ENCODE measurements at regions not wholly inside any gene's neighbourhood (a gene's known extent, or its start where the extent isn't known, plus 50 kb on each side); places are given as distances from the start of the nearest gene placed in this dataset.

DNA sequence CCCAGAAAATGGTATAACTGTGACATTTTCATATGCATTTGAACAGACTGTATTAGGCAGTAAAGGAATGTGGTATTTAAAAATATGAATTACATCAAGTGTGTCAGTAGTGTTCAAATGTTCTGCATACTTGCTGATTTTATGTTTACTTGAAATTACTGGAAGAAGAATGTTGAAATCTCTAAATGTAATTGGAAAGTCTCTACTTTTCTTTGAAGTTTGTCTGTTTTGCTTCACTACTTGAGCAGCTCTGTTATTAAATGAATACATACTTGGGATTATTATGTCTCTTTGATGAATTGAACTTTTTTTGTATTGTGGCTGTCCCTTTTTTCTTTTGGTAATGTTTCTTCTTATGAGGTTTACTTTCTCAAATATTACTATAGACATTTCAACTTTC is 205.6 kb downstream of the TAF11L14 start:
- no peaks in the 10 kb centered on the region for H3K27me3 Mint-ChIP-seq (ENCODE audit: unreplicated experiment)
- H3K4me3 Mint-ChIP-seq (ENCODE audit: unreplicated experiment): no peak overlapping the region
- TF ChIP-seq, protein P1, sequence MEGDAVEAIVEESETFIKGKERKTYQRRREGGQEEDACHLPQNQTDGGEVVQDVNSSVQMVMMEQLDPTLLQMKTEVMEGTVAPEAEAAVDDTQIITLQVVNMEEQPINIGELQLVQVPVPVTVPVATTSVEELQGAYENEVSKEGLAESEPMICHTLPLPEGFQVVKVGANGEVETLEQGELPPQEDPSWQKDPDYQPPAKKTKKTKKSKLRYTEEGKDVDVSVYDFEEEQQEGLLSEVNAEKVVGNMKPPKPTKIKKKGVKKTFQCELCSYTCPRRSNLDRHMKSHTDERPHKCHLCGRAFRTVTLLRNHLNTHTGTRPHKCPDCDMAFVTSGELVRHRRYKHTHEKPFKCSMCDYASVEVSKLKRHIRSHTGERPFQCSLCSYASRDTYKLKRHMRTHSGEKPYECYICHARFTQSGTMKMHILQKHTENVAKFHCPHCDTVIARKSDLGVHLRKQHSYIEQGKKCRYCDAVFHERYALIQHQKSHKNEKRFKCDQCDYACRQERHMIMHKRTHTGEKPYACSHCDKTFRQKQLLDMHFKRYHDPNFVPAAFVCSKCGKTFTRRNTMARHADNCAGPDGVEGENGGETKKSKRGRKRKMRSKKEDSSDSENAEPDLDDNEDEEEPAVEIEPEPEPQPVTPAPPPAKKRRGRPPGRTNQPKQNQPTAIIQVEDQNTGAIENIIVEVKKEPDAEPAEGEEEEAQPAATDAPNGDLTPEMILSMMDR (IDR thresholded peaks at IDR 0.05; ENCODE audit: partially characterized antibody, unreplicated experiment): no peak

DNA sequence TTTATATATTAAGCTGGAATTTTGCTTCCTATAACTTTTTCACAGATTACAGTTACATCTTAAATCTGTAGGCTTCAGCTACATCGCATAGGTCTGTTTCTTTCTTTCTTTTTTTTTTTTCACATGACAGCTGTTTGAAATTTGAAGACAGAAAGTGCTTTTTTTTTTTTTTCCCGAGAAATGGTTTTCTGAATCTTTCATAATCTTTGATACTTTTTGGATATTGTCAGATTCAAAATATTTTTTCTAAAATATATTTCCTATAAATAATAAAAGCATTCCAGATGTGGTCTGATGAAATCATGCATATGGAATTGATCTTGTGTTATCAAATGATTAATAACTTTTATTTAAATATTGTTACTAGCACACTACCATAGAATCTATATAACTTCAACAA is 212.2 kb downstream of the TAF11L14 start:
- Mint-ChIP-seq H3K36me3 (ENCODE audit: unreplicated experiment) (peaks cover 11% of the 10 kb centered on the region), H3K4me1 (ENCODE audit: low read depth, unreplicated experiment) (peaks cover 4% of the 10 kb centered on the region)

More for the DNA sequence above, 205.6 kb downstream of the TAF11L14 start:
- H3K27ac Mint-ChIP-seq (ENCODE audit: unreplicated experiment): no peak overlapping the region
- no peak for DNase-seq
- peaks cover 30% of the 10 kb centered on the region for H3K36me3 Mint-ChIP-seq (ENCODE audit: unreplicated experiment)
- no peaks in the 10 kb centered on the region for H3K9me3 Mint-ChIP-seq (ENCODE audit: unreplicated experiment)
- peaks cover 2% of the 10 kb centered on the region for H3K4me1 Mint-ChIP-seq (ENCODE audit: low read depth, unreplicated experiment)

DNA sequence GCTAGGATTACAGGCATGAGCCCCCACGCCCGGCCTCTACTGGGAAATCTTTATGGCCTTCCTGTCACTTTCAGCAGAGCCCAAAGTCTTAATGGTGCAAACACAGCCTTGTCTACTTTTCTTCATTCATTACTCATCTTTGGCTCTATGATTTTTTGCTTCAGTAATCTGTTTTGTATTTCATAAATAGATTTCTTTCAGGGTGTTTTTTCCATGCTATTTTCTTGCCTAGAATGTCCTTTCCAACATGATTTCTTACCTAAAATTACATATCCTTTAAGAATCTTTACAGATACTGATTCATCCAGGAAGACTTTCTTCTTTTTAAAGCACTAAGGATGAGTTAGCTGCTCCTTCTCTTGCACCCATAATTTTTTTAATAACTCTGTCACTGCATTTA is 213.0 kb downstream of the TAF11L14 start:
- TF ChIP-seq, protein P1 (IDR thresholded peaks at IDR 0.05; ENCODE audit: partially characterized antibody, unreplicated experiment): no peak
- H3K9me3 Mint-ChIP-seq (ENCODE audit: unreplicated experiment): no peaks in the 10 kb centered on the region
- H3K36me3 Mint-ChIP-seq (ENCODE audit: unreplicated experiment): peaks cover 4% of the 10 kb centered on the region
- no peaks in the 10 kb centered on the region for H3K27me3 Mint-ChIP-seq (ENCODE audit: unreplicated experiment)
- H3K27ac Mint-ChIP-seq (ENCODE audit: unreplicated experiment): no peak overlapping the region
- H3K4me1 Mint-ChIP-seq (ENCODE audit: low read depth, unreplicated experiment): peaks cover 4% of the 10 kb centered on the region
- H3K4me3 Mint-ChIP-seq (ENCODE audit: unreplicated experiment): no peak overlapping the region
- no peak for DNase-seq

More for the DNA sequence above, 212.2 kb downstream of the TAF11L14 start:
- Mint-ChIP-seq H3K27me3 (ENCODE audit: unreplicated experiment) (no peaks in the 10 kb centered on the region), H3K9me3 (ENCODE audit: unreplicated experiment) (no peaks in the 10 kb centered on the region), H3K4me3 (ENCODE audit: unreplicated experiment) (no peak overlapping the region), H3K27ac (ENCODE audit: unreplicated experiment) (no peak overlapping the region)
- TF ChIP-seq, protein P1 (IDR thresholded peaks at IDR 0.05; ENCODE audit: partially characterized antibody, unreplicated experiment): no peak
- DNase-seq: no peak

DNA sequence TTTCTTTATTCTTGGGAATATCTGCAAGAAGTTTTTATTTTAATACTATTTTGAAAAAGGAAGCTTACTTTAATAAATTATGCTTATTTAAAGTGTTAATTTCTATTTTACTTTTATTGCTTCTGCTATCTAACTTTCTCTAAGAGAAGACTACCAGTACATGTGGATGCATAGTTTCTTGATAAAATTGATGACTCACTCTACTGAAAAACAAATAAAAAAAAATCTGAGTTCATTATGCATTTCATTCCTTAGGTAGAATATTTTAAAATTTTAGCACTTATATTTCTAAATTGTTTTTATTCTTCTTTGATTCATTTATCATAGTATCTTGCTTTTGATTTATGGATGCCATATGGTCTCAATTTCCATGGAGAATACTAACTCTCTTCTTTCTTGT is 217.9 kb downstream of the TAF11L14 start:
- Mint-ChIP-seq H3K36me3 (ENCODE audit: unreplicated experiment) (no peaks in the 10 kb centered on the region), H3K27ac (ENCODE audit: unreplicated experiment) (no peak overlapping the region), H3K27me3 (ENCODE audit: unreplicated experiment) (no peaks in the 10 kb centered on the region), H3K4me1 (ENCODE audit: low read depth, unreplicated experiment) (peaks cover 2% of the 10 kb centered on the region), H3K9me3 (ENCODE audit: unreplicated experiment) (no peaks in the 10 kb centered on the region), H3K4me3 (ENCODE audit: unreplicated experiment) (no peak overlapping the region)
- TF ChIP-seq, protein P1 (IDR thresholded peaks at IDR 0.05; ENCODE audit: partially characterized antibody, unreplicated experiment): no peak
- DNase-seq: no peak

DNA sequence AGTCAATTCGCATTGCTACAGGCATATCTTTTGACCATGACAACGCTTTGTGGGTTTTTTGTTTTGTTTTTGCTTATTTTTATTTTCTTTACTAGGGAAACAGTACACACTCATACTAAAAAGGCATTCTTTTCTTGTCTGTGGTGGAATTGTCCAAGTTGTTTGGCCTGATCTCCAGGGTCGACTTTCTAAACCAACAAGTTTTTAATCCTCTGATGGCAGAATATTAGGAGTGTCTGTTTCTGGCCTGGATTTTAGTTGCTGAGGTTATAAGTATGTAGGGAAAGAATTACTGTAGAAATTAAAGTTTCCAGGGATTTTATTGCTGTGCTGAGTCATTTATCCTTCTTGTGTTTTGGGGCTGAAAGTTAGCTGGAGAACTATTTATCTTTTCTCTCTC is 218.5 kb downstream of the TAF11L14 start:
- Mint-ChIP-seq H3K36me3 (ENCODE audit: unreplicated experiment) (no peaks in the 10 kb centered on the region), H3K27ac (ENCODE audit: unreplicated experiment) (no peak overlapping the region), H3K9me3 (ENCODE audit: unreplicated experiment) (no peaks in the 10 kb centered on the region), H3K4me1 (ENCODE audit: low read depth, unreplicated experiment) (no peaks in the 10 kb centered on the region), H3K27me3 (ENCODE audit: unreplicated experiment) (no peaks in the 10 kb centered on the region), H3K4me3 (ENCODE audit: unreplicated experiment) (no peak overlapping the region)
- TF ChIP-seq, protein P1 (IDR thresholded peaks at IDR 0.05; ENCODE audit: partially characterized antibody, unreplicated experiment): no peak
- DNase-seq: no peak

Measured in glutamatergic neuron (in vitro differentiated cells).